SU-DHL-6 (cell line): ENCODE measurements at regions not wholly inside any gene's neighbourhood (a gene's known extent, or its start where the extent isn't known, plus 50 kb on each side); places are given as distances from the start of the nearest gene placed in this dataset.

Experiments used
- H2AFZ ChIP-seq: fragments of 200-600 bp; sonication (generic); 2 replicates; pipeline ENCODE4 v1.6.1; 2014; ENCODE audit warnings: low read depth, mild to moderate bottlenecking, moderate library complexity, mixed read lengths, antibody characterized with exemption, low read length; ENCODE audit not compliant: severe bottlenecking
- H3F3A ChIP-seq: fragments of 200-600 bp; shearing (Covaris generic); 2 replicates; pipeline ENCODE4 v1.6.0; 2016; ENCODE audit warnings: antibody characterized with exemption, mild to moderate bottlenecking; ENCODE audit not compliant: insufficient read depth
- H3K27ac ChIP-seq: fragments of 200-600 bp; sonication (generic); 2 replicates; pipeline ENCODE4 v1.5.1; 2016; ENCODE audit warnings: low read depth, mild to moderate bottlenecking, low read length, moderate library complexity, mixed read lengths
- H3K27me3 ChIP-seq: fragments of 200-600 bp; sonication (generic), shearing (Covaris generic); 2 replicates; pipeline ENCODE4 v1.6.0; 2014; ENCODE audit warnings: mild to moderate bottlenecking, low read length
- H3K36me3 ChIP-seq: fragments of 200-600 bp; sonication (generic); 2 replicates; pipeline ENCODE4 v1.6.1; 2014; ENCODE audit warnings: mild to moderate bottlenecking, low read length, mixed read lengths
- H3K4me2 ChIP-seq: fragments of 300-600, 200-600 bp; shearing (Covaris generic), sonication (generic); 2 replicates; pipeline ENCODE4 v1.6.0; 2014; ENCODE audit warnings: low read length, low read depth, mild to moderate bottlenecking; ENCODE audit not compliant: poor library complexity, severe bottlenecking
- H3K4me3 ChIP-seq: fragments of 200-600 bp; sonication (generic); 2 replicates; pipeline ENCODE4 v1.5.1; 2014; ENCODE audit warnings: antibody characterized with exemption, low read length, mild to moderate bottlenecking, mixed read lengths; ENCODE audit not compliant: insufficient read depth, poor library complexity, severe bottlenecking
- H3K79me2 ChIP-seq: fragments of 200-600 bp; sonication (generic); 2 replicates; pipeline ENCODE4 v1.6.1; 2014; ENCODE audit warnings: mild to moderate bottlenecking, low read length, moderate library complexity; ENCODE audit not compliant: insufficient read depth
- H3K9ac ChIP-seq: fragments of 200-600 bp; sonication (generic); 2 replicates; pipeline ENCODE4 v1.7.0; 2014; ENCODE audit warnings: mild to moderate bottlenecking, low read length
- H3K9me2 ChIP-seq: fragments of 200-600 bp; sonication (generic); replicated peaks from 2 replicates; pipeline ENCODE4 v1.6.1; 2014; ENCODE audit warnings: low read length; ENCODE audit not compliant: insufficient read depth
- H3K9me3 ChIP-seq: fragments of 200-600 bp; sonication (generic); 2 replicates; pipeline ENCODE4 v1.6.1; 2014; ENCODE audit warnings: low read length, mixed read lengths; ENCODE audit not compliant: insufficient read depth
- H4K20me1 ChIP-seq: fragments of 200-600 bp; sonication (generic); 2 replicates; pipeline ENCODE4 v1.6.1; 2014; ENCODE audit warnings: low read depth, mild to moderate bottlenecking, antibody characterized with exemption, low read length, moderate library complexity, mixed read lengths
- EZH2phosphoT487 ChIP-seq: fragments of 200-600 bp; sonication (generic), shearing (Covaris generic); conservative IDR thresholded peaks from 2 replicates; pipeline ENCODE4 v1.6.1; 2018; ENCODE audit warnings: mild to moderate bottlenecking, antibody characterized with exemption, low read length, moderate library complexity, mixed read lengths
- TF ChIP-seq, protein P1 (sequence below): fragments of 200-600 bp; sonication (generic); IDR thresholded peaks from one replicate; pipeline ENCODE4 v1.5.1; 2017; ENCODE audit warnings: antibody characterized with exemption, mild to moderate bottlenecking, low read length, moderate library complexity; ENCODE audit not compliant: insufficient read depth, poor library complexity, severe bottlenecking

DNA sequence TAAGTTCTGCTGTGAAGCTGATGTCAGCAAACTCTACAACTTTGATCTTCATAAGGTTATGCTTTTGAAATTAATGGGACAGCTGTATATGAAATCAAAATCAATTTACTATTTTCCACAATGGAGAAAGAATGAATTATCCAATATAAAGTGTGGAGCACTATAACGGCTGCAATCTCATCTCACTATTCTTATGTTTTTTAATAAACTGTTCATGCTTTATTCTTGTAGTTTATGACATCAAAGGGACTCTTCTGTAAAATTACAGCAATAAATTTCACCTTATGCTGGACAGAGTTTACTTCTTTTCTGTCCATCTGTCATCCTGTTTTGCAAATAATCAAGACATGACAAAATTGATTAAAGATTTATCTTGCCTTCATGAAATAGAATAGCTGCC, 192.5 kb downstream of the TECRL start:
- no peaks in the 10 kb centered on the region for H3K36me3 ChIP-seq
- no peak for TF ChIP-seq EZH2phosphoT487
- TF ChIP-seq, protein P1, sequence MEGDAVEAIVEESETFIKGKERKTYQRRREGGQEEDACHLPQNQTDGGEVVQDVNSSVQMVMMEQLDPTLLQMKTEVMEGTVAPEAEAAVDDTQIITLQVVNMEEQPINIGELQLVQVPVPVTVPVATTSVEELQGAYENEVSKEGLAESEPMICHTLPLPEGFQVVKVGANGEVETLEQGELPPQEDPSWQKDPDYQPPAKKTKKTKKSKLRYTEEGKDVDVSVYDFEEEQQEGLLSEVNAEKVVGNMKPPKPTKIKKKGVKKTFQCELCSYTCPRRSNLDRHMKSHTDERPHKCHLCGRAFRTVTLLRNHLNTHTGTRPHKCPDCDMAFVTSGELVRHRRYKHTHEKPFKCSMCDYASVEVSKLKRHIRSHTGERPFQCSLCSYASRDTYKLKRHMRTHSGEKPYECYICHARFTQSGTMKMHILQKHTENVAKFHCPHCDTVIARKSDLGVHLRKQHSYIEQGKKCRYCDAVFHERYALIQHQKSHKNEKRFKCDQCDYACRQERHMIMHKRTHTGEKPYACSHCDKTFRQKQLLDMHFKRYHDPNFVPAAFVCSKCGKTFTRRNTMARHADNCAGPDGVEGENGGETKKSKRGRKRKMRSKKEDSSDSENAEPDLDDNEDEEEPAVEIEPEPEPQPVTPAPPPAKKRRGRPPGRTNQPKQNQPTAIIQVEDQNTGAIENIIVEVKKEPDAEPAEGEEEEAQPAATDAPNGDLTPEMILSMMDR: no peak
- H3K27ac ChIP-seq: no peak overlapping the region
- no peak overlapping the region for H3K4me2 ChIP-seq
- no peaks in the 10 kb centered on the region for H3K27me3 ChIP-seq
- no peaks in the 10 kb centered on the region for H3K9me3 ChIP-seq
- H3K4me3 ChIP-seq: no peak overlapping the region
- no peaks in the 10 kb centered on the region for H4K20me1 ChIP-seq
- H2AFZ ChIP-seq: no peak overlapping the region
- no peaks in the 10 kb centered on the region for H3K9me2 ChIP-seq
- no peaks in the 10 kb centered on the region for H3K79me2 ChIP-seq
- no peak overlapping the region for H3K9ac ChIP-seq
- no peaks in the 10 kb centered on the region for H3F3A ChIP-seq

DNA sequence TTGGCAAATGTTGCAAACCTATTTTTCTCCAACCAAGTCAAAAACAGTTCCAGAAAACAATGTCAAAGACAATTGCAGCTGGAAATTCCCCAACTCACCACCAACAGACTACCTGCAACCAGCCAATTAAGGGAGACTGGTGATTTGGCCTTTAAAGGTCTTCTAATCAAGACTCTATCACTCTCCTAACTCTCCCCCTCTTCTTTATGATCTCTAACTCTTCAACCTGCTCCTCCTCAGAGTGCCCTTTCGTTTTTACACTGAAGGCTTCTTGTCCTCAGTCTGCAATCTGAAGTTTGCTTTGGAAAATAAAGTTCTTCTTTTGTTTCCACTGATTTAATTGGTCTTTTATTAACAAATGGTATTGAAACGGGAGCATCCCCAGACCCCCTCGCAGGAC, 203.9 kb downstream of the TECRL start:
- no peaks in the 10 kb centered on the region for H4K20me1 ChIP-seq
- H3F3A ChIP-seq: no peaks in the 10 kb centered on the region
- H3K79me2 ChIP-seq: no peaks in the 10 kb centered on the region
- no peak overlapping the region for H3K27ac ChIP-seq
- no peaks in the 10 kb centered on the region for H3K27me3 ChIP-seq
- no peak overlapping the region for H3K4me3 ChIP-seq
- no peaks in the 10 kb centered on the region for H3K9me2 ChIP-seq
- no peak overlapping the region for H2AFZ ChIP-seq
- no peaks in the 10 kb centered on the region for H3K36me3 ChIP-seq
- H3K9me3 ChIP-seq: no peaks in the 10 kb centered on the region
- TF ChIP-seq EZH2phosphoT487: no peak
- TF ChIP-seq, protein P1: no peak
- no peak overlapping the region for H3K9ac ChIP-seq
- no peak overlapping the region for H3K4me2 ChIP-seq

DNA sequence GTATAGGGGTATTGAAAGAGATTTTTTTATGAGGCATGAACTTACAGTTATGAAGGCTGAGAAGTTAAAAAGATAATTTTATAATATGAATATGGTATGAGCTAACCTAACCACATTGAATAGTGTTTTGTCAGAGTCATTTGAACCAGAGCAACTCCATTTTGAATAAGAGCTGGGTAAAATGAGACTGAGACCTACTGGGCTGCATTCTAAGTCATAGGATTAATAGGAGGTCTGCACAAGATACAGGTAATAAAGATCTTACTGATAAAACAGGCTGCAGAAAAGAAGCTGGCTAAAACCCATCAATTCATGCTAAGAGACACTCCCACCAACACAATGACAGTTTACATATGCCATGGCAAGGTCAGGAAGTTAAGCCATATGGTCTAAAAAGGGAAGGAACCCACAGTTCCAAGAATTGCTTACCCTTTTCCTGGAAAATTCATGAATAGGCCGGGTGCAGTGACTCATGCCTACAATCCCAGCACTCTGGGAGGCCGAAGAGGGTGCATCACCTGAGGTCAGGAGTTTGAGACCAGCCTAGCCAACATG, 209.2 kb downstream of the TECRL start:
- Histone ChIP-seq H3K9me3 (no peaks in the 10 kb centered on the region), H3K27me3 (no peaks in the 10 kb centered on the region), H3K4me3 (no peak overlapping the region), H3K27ac (no peak overlapping the region), H4K20me1 (no peaks in the 10 kb centered on the region), H3F3A (no peaks in the 10 kb centered on the region), H3K9ac (no peak overlapping the region), H3K4me2 (no peak overlapping the region), H2AFZ (no peak overlapping the region), H3K79me2 (no peaks in the 10 kb centered on the region), H3K36me3 (no peaks in the 10 kb centered on the region), H3K9me2 (no peaks in the 10 kb centered on the region)
- no peak for TF ChIP-seq EZH2phosphoT487
- TF ChIP-seq, protein P1: no peak

DNA sequence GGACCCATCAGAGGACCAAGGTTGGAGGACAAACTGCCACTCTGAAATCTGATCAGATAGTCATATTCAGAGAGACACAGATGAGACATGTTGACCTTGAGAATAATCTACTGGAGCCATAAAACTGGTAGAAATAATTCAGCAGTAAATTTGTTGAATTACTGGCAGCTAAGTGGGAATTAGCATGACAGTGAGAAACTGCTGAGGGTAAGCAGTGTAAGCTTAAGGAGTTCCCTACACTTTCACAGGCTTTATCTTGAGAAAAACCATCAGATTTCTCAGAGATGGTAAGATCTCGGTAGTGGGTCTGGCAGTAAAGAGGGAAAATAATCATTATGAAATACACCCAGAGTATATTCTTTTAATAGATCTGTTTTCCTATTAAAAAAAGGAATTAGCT, 213.7 kb downstream of the TECRL start:
- Histone ChIP-seq H3K4me2 (no peak overlapping the region), H3K27ac (no peak overlapping the region), H3K36me3 (no peaks in the 10 kb centered on the region), H3F3A (no peaks in the 10 kb centered on the region), H2AFZ (no peak overlapping the region), H4K20me1 (no peaks in the 10 kb centered on the region), H3K9me2 (no peaks in the 10 kb centered on the region), H3K27me3 (no peaks in the 10 kb centered on the region), H3K79me2 (no peaks in the 10 kb centered on the region), H3K9me3 (no peaks in the 10 kb centered on the region), H3K4me3 (no peak overlapping the region), H3K9ac (no peak overlapping the region)
- TF ChIP-seq, protein P1: no peak
- no peak for TF ChIP-seq EZH2phosphoT487
